Cardiac fibroblast (primary cell): ENCODE measurements at regions not wholly inside any gene's neighbourhood (a gene's known extent, or its start where the extent isn't known, plus 50 kb on each side); places are given as distances from the start of the nearest gene placed in this dataset.
"Not testable (repeated sequence)": the region's sequence is repeated elsewhere in the genome, so short reads cannot be mapped to it uniquely, and the experiment has no call there.

ENCODE experiments used
- DNase-seq, 2 donors: peaks; one replicate each; pipeline versions ENCODE4 v3.0.0 to v3.0.0-alpha.2; 2010; ENCODE audit warnings: low read depth in 2 of 2
- H3K4me3 ChIP-seq, 2 donors: replicated peaks in 1 of 2; 1 replicate in 1 of 2; 2 replicates in 1 of 2; pipeline ENCODE4 v1.5.1; 2011; ENCODE audit warnings: low read depth in 2 of 2, low read length in 2 of 2, mild to moderate bottlenecking in 2 of 2, moderate library complexity in 1 of 2
- CTCF ChIP-seq: IDR thresholded peaks from one replicate; pipeline ENCODE4 v1.5.1; 2011; ENCODE audit warnings: low read depth, mild to moderate bottlenecking, low read length, inconsistent platforms

- no peak for TF ChIP-seq CTCF
Measured at GRCh38 chr18:56436651-56437050, 201.7 kb downstream of the TXNL1 start.

DNA sequence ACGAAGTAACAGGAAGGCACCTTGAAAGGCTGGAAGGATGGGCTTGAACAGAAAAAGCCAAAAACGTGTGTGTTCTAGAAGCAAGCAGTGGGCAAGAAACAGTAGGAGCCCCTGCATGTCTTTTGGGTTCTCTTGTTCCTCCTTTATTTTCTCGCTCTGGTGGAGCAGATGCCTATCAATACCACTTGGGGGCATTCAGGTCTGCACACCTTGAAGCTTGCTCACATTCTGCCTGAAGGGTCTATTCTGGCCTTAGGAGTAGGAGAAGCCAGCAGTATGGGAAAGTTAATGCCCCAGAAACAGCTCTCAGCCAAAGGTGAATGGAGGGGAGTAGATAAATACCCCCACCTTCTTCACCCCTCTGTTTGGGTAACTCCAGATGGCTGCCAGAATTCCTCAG lies 204.5 kb downstream of the TXNL1 start:
- DNase-seq: no peak
- H3K4me3 ChIP-seq: no peak overlapping the region
- no peak for TF ChIP-seq CTCF

More at GRCh38 chr18:56436651-56437050, 201.7 kb downstream of the TXNL1 start:
- no peak overlapping the region for H3K4me3 ChIP-seq
- no peak for DNase-seq

GRCh38 chr18:56431551-56431950 lies 206.8 kb downstream of the TXNL1 start:
- TF ChIP-seq CTCF: no peak
- H3K4me3 ChIP-seq: no peak overlapping the region
- DNase-seq: peak in 1 of 2 donors; percentile 9

- H3K4me3 ChIP-seq: no peak overlapping the region
- DNase-seq: no peak
- TF ChIP-seq CTCF: no peak
Measured at GRCh38 chr18:56423626-56424025, 214.8 kb downstream of the TXNL1 start.

GRCh38 chr18:56421647-56422046 lies 216.7 kb downstream of the TXNL1 start:
- no peak for TF ChIP-seq CTCF
- no peak for DNase-seq
- H3K4me3 ChIP-seq: no peak overlapping the region

DNA sequence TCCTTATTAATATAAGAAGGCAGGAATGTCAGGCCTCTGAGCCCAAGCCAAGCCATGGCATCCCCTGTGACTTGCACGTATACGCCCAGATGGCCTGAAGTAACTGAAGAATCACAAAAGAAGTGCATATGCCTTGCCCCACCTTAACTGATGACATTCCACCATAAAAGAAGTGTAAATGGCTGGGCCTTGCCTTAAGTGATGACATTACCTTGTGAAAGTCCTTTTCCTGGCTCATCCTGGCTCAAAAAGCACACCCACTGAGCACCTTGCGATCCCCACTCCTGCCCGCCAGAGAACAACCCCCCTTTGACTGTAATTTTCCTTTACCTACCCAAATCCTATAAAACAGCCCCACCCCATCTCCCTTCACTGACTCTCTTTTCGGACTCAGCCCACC lies 217.5 kb downstream of the TXNL1 start:
- H3K4me3 ChIP-seq, DNase-seq: not testable (repeated sequence)

DNA sequence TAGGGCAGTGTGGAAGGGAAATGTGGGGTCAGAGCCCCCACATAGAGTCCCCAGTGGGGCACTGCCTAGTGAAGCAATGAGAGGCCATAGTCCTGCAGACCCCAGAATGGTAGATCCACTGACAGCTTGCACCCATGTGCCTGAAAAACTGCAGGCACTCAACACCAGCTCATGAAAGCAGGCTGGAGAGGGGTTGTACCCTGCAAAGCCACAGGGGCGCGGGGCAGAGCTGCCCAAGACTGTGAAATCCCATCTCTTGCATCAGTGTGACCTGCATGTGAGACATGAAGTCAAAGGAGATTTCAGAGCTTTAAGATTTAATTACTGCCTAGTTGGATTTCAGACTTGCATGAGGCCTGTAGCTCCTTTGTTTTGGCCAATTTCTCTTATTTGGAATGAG lies 224.0 kb downstream of the TXNL1 start:
- TF ChIP-seq CTCF: no peak
- no peak for DNase-seq
- no peak overlapping the region for H3K4me3 ChIP-seq
